Neural crest cell (in vitro differentiated cells): ENCODE measurements at regions not wholly inside any gene's neighbourhood (a gene's known extent, or its start where the extent isn't known, plus 50 kb on each side); places are given as distances from the start of the nearest gene placed in this dataset.

Experiments
- DNase-seq: peaks from one replicate; pipeline ENCODE4 v3.0.0; 2021; ENCODE audit warnings: low read depth, mixed read lengths, low spot score
- H3K27ac Mint-ChIP-seq: one replicate; pipeline ENCODE4 v1.8.0; 2021; ENCODE audit warnings: mild to moderate bottlenecking, mixed read lengths; ENCODE audit not compliant: unreplicated experiment
- H3K27me3 Mint-ChIP-seq: 2 replicates; pipeline ENCODE4 v1.8.0; 2021; ENCODE audit warnings: low read depth, mild to moderate bottlenecking, mixed read lengths
- H3K36me3 Mint-ChIP-seq: 2 replicates; pipeline ENCODE4 v1.8.0; 2021; ENCODE audit warnings: low read depth, mild to moderate bottlenecking, mixed read lengths
- H3K4me1 Mint-ChIP-seq: 2 replicates; pipeline ENCODE4 v1.8.0; 2021; ENCODE audit warnings: mixed read lengths
- H3K4me3 Mint-ChIP-seq: one replicate; pipeline ENCODE4 v1.8.0; 2021; ENCODE audit warnings: mild to moderate bottlenecking, mixed read lengths
- H3K9me3 Mint-ChIP-seq: 2 replicates; pipeline ENCODE4 v1.8.0; 2021; ENCODE audit warnings: mixed read lengths
- CTCF ChIP-seq: fragments of 200-600 bp; sonication (generic); conservative IDR thresholded peaks from 2 replicates; pipeline ENCODE4 v1.5.0; 2021; ENCODE audit warnings: antibody characterized with exemption, mild to moderate bottlenecking

- TF ChIP-seq CTCF = no peak
- Mint-ChIP-seq H3K27ac (no peak overlapping the region), H3K27me3 (no peaks in the 10 kb centered on the region), H3K4me1 (no peaks in the 10 kb centered on the region), H3K4me3 (no peak overlapping the region), H3K9me3 (no peaks in the 10 kb centered on the region), H3K36me3 (no peaks in the 10 kb centered on the region)
- DNase-seq = no peak
Observed at GRCh38 chr6:26149240-26149639, 62.0 kb downstream of the HFE start.

- Mint-ChIP-seq H3K27ac (no peak overlapping the region), H3K27me3 (peaks cover 12% of the 10 kb centered on the region), H3K4me3 (peak overlapping the region; percentile 31), H3K4me1 (peaks cover 13% of the 10 kb centered on the region), H3K9me3 (no peaks in the 10 kb centered on the region), H3K36me3 (no peaks in the 10 kb centered on the region)
- DNase-seq = no peak
- TF ChIP-seq CTCF = no peak
Observed at GRCh38 chr6:26152226-26153101, 65.2 kb downstream of the HFE start.

DNA sequence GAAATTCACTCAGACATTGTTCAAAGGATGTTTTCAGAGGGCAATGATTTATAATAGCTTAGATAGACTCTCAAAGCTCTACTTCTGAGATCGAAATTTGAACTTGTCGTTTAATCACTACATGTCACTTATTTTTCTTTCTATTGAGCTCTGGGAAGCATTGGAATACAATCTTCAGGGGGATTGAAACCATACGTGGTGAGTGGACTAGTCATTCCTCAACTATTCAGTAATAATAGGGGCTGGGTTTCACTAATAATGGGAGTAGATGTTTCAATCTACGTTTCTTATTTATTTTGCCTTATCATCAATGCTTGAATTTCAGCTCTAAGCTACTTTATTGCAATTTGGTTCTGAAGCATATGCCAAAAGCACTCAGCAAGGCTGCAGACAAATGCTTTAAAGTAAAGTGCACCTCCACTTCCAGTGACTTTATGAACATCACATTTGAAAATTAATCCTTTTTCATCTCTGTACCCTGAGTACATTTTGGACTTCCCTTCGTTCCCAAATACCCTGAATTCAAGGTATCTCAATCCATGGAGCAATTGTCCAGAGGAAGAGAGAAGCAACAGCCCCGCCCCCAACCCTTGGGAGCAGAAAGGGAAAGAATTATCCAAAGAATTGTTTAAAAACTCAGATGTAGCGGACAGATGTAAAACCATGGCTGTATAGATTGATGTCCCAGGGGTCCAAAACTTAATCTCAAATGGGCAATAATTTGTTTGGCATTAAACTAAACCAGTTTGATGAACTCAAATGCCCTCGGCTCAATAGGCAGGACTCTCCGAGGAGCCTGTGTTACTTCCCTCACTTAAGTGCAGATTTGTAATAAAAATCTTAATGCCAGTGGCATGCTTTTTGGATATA, 68.1 kb downstream of the HFE start:
- Mint-ChIP-seq H3K36me3 (peaks cover 6% of the 10 kb centered on the region), H3K27ac (peak overlapping the region; percentile 92), H3K9me3 (no peaks in the 10 kb centered on the region), H3K4me1 (peaks cover 32% of the 10 kb centered on the region), H3K27me3 (peaks cover 18% of the 10 kb centered on the region), H3K4me3 (peak overlapping the region; percentile 95)
- TF ChIP-seq CTCF = no peak
- DNase-seq = peak; percentile 22

- Mint-ChIP-seq H3K4me3 (peak overlapping the region; percentile 95), H3K9me3 (no peaks in the 10 kb centered on the region), H3K4me1 (peaks cover 32% of the 10 kb centered on the region), H3K27me3 (peaks cover 18% of the 10 kb centered on the region), H3K27ac (peak overlapping the region; percentile 92), H3K36me3 (peaks cover 6% of the 10 kb centered on the region)
- no peak for TF ChIP-seq CTCF
- DNase-seq = peak; percentile 82
Observed at GRCh38 chr6:26156105-26156849, 69.0 kb downstream of the HFE start.

DNA sequence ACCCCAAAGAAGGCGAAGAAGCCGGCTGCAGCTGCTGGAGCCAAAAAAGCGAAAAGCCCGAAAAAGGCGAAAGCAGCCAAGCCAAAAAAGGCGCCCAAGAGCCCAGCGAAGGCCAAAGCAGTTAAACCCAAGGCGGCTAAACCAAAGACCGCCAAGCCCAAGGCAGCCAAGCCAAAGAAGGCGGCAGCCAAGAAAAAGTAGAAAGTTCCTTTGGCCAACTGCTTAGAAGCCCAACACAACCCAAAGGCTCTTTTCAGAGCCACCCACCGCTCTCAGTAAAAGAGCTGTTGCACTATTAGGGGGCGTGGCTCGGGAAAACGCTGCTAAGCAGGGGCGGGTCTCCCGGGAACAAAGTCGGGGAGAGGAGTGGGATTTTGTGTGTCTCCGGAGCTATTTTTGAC, 69.6 kb downstream of the HFE start:
- Mint-ChIP-seq H3K27ac (peak overlapping the region; percentile 94), H3K4me1 (peaks cover 32% of the 10 kb centered on the region)
- peak; percentile 57 for DNase-seq

More for the DNA sequence above, 69.6 kb downstream of the HFE start:
- Mint-ChIP-seq H3K36me3 (peaks cover 6% of the 10 kb centered on the region), H3K4me3 (peak overlapping the region; percentile 95), H3K9me3 (no peaks in the 10 kb centered on the region), H3K27me3 (peaks cover 18% of the 10 kb centered on the region)
- no peak for TF ChIP-seq CTCF
